ENCODE measurements at regions not wholly inside any gene's neighbourhood (a gene's known extent, or its start where the extent isn't known, plus 50 kb on each side); places are given as distances from the start of the nearest gene placed in this dataset.

DNA sequence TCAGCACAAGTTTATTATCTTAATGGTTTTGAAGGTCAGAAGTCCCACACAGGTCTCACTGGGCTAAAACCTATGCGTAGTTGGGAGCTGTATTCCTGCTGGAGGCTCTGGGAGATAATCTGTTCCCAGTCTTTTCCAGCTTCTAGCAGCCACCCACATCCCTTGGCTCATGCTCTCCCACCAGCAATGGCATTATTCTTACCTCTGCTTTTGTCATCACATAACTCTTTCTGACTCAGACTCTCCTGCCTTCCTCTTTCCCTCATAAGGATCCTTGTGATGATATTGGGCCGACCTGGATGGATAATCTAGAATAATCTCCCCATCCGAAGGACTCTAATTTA is 122.2 kb upstream of the PRDX6 start:
- TF ChIP-seq, protein P1, sequence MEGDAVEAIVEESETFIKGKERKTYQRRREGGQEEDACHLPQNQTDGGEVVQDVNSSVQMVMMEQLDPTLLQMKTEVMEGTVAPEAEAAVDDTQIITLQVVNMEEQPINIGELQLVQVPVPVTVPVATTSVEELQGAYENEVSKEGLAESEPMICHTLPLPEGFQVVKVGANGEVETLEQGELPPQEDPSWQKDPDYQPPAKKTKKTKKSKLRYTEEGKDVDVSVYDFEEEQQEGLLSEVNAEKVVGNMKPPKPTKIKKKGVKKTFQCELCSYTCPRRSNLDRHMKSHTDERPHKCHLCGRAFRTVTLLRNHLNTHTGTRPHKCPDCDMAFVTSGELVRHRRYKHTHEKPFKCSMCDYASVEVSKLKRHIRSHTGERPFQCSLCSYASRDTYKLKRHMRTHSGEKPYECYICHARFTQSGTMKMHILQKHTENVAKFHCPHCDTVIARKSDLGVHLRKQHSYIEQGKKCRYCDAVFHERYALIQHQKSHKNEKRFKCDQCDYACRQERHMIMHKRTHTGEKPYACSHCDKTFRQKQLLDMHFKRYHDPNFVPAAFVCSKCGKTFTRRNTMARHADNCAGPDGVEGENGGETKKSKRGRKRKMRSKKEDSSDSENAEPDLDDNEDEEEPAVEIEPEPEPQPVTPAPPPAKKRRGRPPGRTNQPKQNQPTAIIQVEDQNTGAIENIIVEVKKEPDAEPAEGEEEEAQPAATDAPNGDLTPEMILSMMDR (IDR thresholded peaks at IDR 0.05 in 2 of 3, conservative IDR thresholded peaks at IDR 0.05 in 1 of 3; ENCODE audit: control insufficient read depth in 2 of 3, extremely low read depth in 1 of 3, insufficient read depth in 1 of 3, low read depth in 3 of 3, low read length in 3 of 3), result no peak
- TF ChIP-seq ZNF24 (IDR thresholded peaks at IDR 0.05), result no peak
- TF ChIP-seq, protein P2, sequence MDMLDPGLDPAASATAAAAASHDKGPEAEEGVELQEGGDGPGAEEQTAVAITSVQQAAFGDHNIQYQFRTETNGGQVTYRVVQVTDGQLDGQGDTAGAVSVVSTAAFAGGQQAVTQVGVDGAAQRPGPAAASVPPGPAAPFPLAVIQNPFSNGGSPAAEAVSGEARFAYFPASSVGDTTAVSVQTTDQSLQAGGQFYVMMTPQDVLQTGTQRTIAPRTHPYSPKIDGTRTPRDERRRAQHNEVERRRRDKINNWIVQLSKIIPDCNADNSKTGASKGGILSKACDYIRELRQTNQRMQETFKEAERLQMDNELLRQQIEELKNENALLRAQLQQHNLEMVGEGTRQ (IDR thresholded peaks at IDR 0.05; ENCODE audit: borderline replicate concordance, low read depth, low read length), result no peak
- no peak for TF ChIP-seq POLR2A (IDR thresholded peaks at IDR 0.05; ENCODE audit: low read depth, low read length)
- TF ChIP-seq RFX5 (IDR thresholded peaks at IDR 0.05; ENCODE audit: low read depth, low read length), result no peak
- TF ChIP-seq TBL1XR1 (IDR thresholded peaks at IDR 0.05; ENCODE audit: low read depth, low read length), result no peak
- no peak for TF ChIP-seq RB1 (IDR thresholded peaks at IDR 0.05; ENCODE audit: borderline replicate concordance)

Measured in GM12878 (cell line).